ENCODE measurements at regions not wholly inside any gene's neighbourhood (a gene's known extent, or its start where the extent isn't known, plus 50 kb on each side); places are given as distances from the start of the nearest gene placed in this dataset.

DNA sequence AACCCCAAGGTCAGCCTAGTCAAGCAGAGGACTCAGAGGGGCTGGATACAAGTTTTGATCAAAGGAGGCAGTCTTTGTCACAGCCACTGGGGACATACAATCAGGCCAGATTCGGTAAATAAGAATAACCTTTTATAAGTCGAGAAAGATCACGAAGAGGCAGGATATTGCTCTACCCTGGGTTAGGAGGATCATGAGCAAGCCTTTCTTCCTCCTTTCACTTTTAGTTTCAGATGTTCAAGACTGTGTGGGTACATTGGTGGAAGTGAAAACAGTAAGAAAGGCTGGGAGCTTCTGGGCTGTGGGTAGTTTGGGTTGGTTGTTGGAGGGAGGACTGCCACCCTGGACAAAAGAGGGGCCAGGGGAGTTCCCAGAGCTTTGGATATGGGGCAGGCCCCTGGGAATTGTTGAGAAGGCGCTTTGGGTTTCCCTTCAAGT, 127.7 kb downstream of the SNAPC1 start:
- in situ Hi-C loops (cut with MboI; ENCODE audit: low pct_unique_long_range_greater_than_20kb, low sequenced_read_pairs, unreplicated experiment), result no loop called here
- peak; percentile 62 for DNase-seq (ENCODE audit: low spot score)
- TF ChIP-seq, protein P1, sequence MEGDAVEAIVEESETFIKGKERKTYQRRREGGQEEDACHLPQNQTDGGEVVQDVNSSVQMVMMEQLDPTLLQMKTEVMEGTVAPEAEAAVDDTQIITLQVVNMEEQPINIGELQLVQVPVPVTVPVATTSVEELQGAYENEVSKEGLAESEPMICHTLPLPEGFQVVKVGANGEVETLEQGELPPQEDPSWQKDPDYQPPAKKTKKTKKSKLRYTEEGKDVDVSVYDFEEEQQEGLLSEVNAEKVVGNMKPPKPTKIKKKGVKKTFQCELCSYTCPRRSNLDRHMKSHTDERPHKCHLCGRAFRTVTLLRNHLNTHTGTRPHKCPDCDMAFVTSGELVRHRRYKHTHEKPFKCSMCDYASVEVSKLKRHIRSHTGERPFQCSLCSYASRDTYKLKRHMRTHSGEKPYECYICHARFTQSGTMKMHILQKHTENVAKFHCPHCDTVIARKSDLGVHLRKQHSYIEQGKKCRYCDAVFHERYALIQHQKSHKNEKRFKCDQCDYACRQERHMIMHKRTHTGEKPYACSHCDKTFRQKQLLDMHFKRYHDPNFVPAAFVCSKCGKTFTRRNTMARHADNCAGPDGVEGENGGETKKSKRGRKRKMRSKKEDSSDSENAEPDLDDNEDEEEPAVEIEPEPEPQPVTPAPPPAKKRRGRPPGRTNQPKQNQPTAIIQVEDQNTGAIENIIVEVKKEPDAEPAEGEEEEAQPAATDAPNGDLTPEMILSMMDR (IDR thresholded peaks at IDR 0.05; ENCODE audit: extremely low read depth, insufficient read depth, missing control alignments), result no peak

DNA sequence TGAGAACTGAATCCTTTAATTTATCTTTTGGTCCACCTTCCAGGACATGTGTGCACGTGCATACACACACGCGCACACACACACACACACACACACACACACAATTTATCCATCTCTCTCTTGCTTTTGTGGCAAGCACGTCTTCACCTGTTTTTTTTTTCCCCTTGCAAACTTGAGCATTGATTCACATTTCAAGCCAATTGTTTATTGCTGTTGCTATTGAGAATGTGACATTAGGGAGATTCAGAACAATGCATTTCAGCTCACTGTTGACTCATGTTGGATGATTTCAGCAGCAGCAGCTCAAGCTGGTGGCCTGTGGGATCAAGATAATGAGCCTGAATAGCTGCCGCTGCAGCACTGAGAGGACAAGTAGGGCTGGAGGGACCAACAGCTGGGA, 128.9 kb downstream of the SNAPC1 start:
- no peak for DNase-seq (ENCODE audit: low spot score)
- in situ Hi-C loops (cut with MboI; ENCODE audit: low pct_unique_long_range_greater_than_20kb, low sequenced_read_pairs, unreplicated experiment), result no loop called here

DNA sequence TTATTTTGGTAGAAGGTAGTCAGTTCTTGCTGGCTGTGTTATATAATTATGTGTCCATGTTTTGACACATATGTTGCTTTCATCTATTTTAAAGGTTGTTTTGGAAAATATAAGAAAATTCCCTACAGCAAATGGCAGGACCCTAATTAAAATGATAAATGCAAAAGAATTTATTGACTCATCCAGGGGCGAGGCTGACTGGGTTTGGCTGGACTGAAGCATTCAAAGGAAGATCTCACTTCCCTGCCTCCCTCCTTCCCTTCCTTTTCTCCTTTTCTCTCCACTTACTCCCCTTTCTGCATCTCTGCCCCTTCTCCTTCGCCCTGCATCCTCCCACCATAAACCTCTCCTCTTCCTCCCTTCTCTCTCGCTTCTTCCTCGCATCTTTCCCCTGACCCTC, 129.6 kb downstream of the SNAPC1 start:
- TF ChIP-seq, protein P1 (IDR thresholded peaks at IDR 0.05; ENCODE audit: extremely low read depth, insufficient read depth, missing control alignments), result no peak
- in situ Hi-C loops (cut with MboI; ENCODE audit: low pct_unique_long_range_greater_than_20kb, low sequenced_read_pairs, unreplicated experiment), result no loop called here
- no peak for DNase-seq (ENCODE audit: low spot score)

More for the DNA sequence above, 128.9 kb downstream of the SNAPC1 start:
- TF ChIP-seq, protein P1 (IDR thresholded peaks at IDR 0.05; ENCODE audit: extremely low read depth, insufficient read depth, missing control alignments), result no peak

DNA sequence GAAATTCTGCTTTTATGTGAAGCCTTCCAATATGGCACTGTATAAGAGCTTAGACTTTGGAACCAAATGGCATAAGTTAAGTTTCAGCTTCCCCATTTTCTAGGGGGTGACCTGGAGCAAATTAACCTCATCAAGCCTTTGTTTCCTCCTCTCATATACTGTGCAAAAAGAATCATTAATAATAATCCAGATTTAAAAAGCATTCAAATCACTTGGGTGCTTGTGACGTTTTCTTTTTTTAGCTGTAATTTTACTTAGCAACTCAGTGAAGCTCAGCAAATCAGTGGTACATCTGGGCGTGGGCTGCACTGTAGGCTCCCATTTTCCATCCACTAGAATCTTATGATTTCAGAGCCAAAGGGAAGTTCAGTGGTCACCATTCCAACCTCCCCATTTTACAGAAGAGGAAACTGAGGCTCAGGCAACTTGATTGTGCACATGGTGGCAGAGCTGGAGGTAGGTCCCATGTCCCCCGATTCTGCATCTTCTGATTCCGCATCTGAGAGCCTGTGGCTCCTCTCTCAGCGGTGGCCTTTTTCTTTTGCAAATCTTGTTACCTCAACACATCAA, 131.2 kb downstream of the SNAPC1 start:
- DNase-seq (ENCODE audit: low spot score), result no peak
- TF ChIP-seq, protein P1 (IDR thresholded peaks at IDR 0.05; ENCODE audit: extremely low read depth, insufficient read depth, missing control alignments), result no peak
- in situ Hi-C loops (cut with MboI; ENCODE audit: low pct_unique_long_range_greater_than_20kb, low sequenced_read_pairs, unreplicated experiment), result no loop called here

DNA sequence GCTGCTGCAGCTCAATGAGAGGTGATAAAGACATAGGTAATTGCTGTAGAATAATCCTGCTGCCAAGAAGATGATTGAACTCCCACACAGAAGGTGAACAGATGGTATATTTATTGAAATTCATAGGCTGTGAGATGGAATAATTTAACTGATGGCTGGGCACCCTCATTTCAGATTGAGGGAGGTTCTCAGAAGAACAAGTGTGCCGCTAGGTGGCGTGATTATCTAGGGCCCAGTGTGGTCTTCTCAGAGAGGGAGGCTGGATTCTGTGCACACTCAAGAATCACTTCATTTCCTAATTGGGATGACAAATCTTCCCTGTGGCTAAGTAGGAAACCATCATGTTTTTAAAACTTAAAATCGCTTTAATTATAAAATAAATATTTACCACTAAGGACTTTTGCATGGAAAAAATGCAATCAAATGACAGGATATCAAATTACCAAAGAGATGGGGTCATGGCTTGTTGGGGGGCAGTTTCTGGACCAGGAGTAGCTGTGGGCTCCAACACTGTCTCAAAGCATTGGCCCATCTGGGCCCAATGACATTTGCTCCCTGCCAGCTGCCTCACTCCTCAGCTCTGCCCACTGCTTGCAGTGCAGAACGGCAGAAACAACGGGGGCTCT, 132.3 kb downstream of the SNAPC1 start:
- peak; percentile 54 for DNase-seq (ENCODE audit: low spot score)
- in situ Hi-C loops (cut with MboI; ENCODE audit: low pct_unique_long_range_greater_than_20kb, low sequenced_read_pairs, unreplicated experiment), result no loop called here
- TF ChIP-seq, protein P1 (IDR thresholded peaks at IDR 0.05; ENCODE audit: extremely low read depth, insufficient read depth, missing control alignments), result peak; percentile 81

DNA sequence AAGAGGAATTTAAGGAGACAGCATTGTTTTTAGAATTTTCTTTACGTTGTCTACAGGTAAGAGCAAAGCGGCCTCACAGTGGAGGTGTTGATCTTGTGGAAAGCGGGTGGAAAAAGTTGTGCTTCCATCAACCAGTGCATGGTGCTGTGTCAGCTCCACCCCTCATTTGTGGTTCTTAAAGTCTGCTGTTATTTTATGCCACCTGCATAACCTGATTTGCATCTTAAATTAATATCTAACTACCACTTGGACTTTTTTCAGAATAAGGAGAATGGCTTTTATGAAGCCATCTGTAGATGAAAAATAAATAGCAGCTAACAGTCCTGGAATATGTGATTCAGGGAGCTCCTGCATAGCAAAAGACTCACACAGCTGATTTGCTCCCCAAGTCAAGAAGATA, 135.1 kb downstream of the SNAPC1 start:
- TF ChIP-seq, protein P1 (IDR thresholded peaks at IDR 0.05; ENCODE audit: extremely low read depth, insufficient read depth, missing control alignments), result no peak
- in situ Hi-C loops (cut with MboI; ENCODE audit: low pct_unique_long_range_greater_than_20kb, low sequenced_read_pairs, unreplicated experiment), result no loop called here

More for the DNA sequence above, 135.1 kb downstream of the SNAPC1 start:
- DNase-seq (ENCODE audit: low spot score), result no peak

Measured in GM13977 (cell line).